SK-N-SH (cell line): ENCODE measurements at regions not wholly inside any gene's neighbourhood (a gene's known extent, or its start where the extent isn't known, plus 50 kb on each side); places are given as distances from the start of the nearest gene placed in this dataset.

Experiments
- EP300 ChIP-seq, 2 experiments: IDR thresholded peaks; 2 replicates each; pipeline versions ENCODE4 v1.4.0 to v1.6.1; 2012; ENCODE audit warnings: borderline replicate concordance in 1 of 2, low read depth in 1 of 2, low read length in 1 of 2
- GABPA ChIP-seq: IDR thresholded peaks from 2 replicates; pipeline ENCODE4 v1.4.0; 2012; ENCODE audit warnings: low read depth, mild to moderate bottlenecking
- GATA2 ChIP-seq: sonication (generic); formaldehyde crosslinking; IDR thresholded peaks from 2 replicates; pipeline ENCODE4 v1.5.0; 2020; ENCODE audit warnings: mild to moderate bottlenecking, missing genetic modification reagents
- MXI1 ChIP-seq: IDR thresholded peaks from 2 replicates; pipeline ENCODE4 v1.6.1; 2012; ENCODE audit warnings: mild to moderate bottlenecking, low read depth, low read length, improper control_type of control experiment
- POLR2AphosphoS5 ChIP-seq: IDR thresholded peaks from 2 replicates; pipeline ENCODE4 v1.6.1; 2012; ENCODE audit warnings: low read depth, low read length
- TF ChIP-seq, protein P1 (sequence below): fragments of 200-600 bp; sonication (generic); IDR thresholded peaks from 2 replicates; pipeline ENCODE4 v1.6.1; 2017; ENCODE audit warnings: antibody characterized with exemption, mild to moderate bottlenecking, moderate library complexity
- TF ChIP-seq, protein P2 (sequence below): IDR thresholded peaks from 2 replicates; pipeline ENCODE4 v1.4.0; 2012; ENCODE audit warnings: low read depth

DNA sequence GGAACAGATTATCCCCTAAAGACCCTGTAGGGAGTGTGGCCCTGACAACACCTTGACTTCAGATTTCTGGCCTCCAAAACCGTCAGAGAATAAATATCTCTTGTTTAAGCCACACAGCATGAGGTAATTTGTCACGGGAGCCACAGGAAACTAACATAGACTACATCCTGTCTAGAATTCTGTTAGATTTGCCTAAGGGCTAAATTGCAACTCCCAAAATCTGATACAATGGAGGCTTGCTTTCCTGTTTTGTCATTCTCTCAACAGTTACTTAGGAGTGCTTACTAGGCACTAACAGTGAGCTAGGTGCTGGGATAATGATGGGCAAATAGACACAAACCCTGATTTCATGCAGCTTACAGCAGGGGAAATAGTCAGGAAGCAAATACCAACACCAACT lies 141.6 kb downstream of the MIS18A start:
- TF ChIP-seq, protein P1, sequence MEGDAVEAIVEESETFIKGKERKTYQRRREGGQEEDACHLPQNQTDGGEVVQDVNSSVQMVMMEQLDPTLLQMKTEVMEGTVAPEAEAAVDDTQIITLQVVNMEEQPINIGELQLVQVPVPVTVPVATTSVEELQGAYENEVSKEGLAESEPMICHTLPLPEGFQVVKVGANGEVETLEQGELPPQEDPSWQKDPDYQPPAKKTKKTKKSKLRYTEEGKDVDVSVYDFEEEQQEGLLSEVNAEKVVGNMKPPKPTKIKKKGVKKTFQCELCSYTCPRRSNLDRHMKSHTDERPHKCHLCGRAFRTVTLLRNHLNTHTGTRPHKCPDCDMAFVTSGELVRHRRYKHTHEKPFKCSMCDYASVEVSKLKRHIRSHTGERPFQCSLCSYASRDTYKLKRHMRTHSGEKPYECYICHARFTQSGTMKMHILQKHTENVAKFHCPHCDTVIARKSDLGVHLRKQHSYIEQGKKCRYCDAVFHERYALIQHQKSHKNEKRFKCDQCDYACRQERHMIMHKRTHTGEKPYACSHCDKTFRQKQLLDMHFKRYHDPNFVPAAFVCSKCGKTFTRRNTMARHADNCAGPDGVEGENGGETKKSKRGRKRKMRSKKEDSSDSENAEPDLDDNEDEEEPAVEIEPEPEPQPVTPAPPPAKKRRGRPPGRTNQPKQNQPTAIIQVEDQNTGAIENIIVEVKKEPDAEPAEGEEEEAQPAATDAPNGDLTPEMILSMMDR, result no peak
- TF ChIP-seq, protein P2, sequence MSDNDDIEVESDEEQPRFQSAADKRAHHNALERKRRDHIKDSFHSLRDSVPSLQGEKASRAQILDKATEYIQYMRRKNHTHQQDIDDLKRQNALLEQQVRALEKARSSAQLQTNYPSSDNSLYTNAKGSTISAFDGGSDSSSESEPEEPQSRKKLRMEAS, result no peak
- TF ChIP-seq MXI1 (no peak), POLR2AphosphoS5 (no peak), EP300 (IDR thresholded peaks at IDR 0.05; ENCODE audit: borderline replicate concordance in 1 of 2, low read depth in 1 of 2, low read length in 1 of 2) (no peak), GABPA (no peak), GATA2 (CRISPR knock-in tag) (no peak)
